BJ (cell line): ENCODE measurements at regions not wholly inside any gene's neighbourhood (a gene's known extent, or its start where the extent isn't known, plus 50 kb on each side); places are given as distances from the start of the nearest gene placed in this dataset.

Experiments used
- CTCF ChIA-PET: fragments of 350-600 bp; formaldehyde crosslinking; extraction: SDS; loops from one replicate; lab custom pipeline; 2021; ENCODE audit warnings: antibody characterized with exemption, inconsistent platforms; lab: Yijun Ruan, JAX
- POLR2A ChIA-PET: fragments of 300-600 bp; sonication (Branson Sonifier 250); formaldehyde crosslinking; extraction: SDS; loops from one replicate; lab custom pipeline; 2021; ENCODE audit warnings: antibody characterized with exemption; lab: Charles Lee
- DNase-seq: peaks from one replicate; pipeline ENCODE4 v3.0.0-alpha.2; 2011; ENCODE audit warnings: low read depth
- H3K27me3 ChIP-seq: 2 replicates; pipeline ENCODE4 v1.6.0; 2011; ENCODE audit warnings: low read length; ENCODE audit not compliant: control insufficient read depth, insufficient read depth
- H3K36me3 ChIP-seq: 2 replicates; pipeline ENCODE4 v1.5.1; 2011; ENCODE audit warnings: low read length; ENCODE audit not compliant: control insufficient read depth, insufficient read depth
- H3K4me3 ChIP-seq: 2 replicates; pipeline ENCODE4 v1.5.1; 2011; ENCODE audit warnings: low read depth, mild to moderate bottlenecking, control low read depth, low read length
- TF ChIP-seq, protein P1 (sequence below): IDR thresholded peaks from 2 replicates; pipeline ENCODE4 v1.5.1; 2011; ENCODE audit warnings: low read depth, mild to moderate bottlenecking, control low read depth, inconsistent platforms, low read length, moderate library complexity; ENCODE audit not compliant: insufficient read depth

DNA sequence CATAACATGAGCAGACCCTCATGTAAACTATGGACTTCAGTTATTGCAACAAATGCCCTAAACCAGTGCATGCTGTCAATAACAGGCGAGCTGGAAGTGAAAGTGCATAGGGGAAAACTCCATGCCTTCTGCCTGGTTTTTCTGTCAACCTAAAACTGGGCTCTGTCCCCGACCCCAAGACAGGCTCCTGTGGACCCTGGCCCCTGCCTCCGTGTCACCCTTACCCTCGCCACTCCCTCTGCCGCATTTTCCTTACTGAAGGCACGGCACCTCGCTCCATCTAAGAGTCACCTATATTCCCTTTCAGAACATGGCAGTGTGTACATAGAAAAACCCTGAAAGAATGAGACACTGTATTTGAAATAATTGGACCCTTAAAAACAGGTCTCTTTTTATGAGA is 151.3 kb downstream of the SHANK2 start:
- CTCF ChIA-PET = interaction anchor here (1.0 to 1.7 kb wide), 2 partner anchors 13 kb away, joined by 3 to 6 read pairs; no protein-coding TSS in a partner anchor

DNA sequence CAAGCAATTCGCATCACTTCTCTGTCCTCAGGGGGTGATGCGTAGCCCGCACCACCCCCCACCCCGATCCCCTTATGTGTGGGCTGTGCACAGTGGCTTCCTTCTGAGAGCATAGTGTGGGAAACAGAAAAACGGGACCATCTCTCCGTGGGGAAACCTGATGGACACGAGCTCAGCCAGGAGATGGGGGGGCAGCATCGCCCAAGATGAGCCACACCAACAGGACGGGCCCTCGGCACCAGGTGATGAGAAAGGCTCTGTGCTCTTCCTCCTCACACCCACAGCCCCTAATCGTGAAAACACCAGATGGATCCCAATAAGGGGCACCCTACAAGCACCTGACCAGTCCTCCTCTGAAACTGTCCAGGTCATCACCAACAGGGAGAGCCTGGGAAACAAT is 153.6 kb downstream of the SHANK2 start:
- H3K4me3 ChIP-seq = no peak overlapping the region
- no peaks in the 10 kb centered on the region for H3K36me3 ChIP-seq
- TF ChIP-seq, protein P1, sequence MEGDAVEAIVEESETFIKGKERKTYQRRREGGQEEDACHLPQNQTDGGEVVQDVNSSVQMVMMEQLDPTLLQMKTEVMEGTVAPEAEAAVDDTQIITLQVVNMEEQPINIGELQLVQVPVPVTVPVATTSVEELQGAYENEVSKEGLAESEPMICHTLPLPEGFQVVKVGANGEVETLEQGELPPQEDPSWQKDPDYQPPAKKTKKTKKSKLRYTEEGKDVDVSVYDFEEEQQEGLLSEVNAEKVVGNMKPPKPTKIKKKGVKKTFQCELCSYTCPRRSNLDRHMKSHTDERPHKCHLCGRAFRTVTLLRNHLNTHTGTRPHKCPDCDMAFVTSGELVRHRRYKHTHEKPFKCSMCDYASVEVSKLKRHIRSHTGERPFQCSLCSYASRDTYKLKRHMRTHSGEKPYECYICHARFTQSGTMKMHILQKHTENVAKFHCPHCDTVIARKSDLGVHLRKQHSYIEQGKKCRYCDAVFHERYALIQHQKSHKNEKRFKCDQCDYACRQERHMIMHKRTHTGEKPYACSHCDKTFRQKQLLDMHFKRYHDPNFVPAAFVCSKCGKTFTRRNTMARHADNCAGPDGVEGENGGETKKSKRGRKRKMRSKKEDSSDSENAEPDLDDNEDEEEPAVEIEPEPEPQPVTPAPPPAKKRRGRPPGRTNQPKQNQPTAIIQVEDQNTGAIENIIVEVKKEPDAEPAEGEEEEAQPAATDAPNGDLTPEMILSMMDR = no peak
- peaks cover 3% of the 10 kb centered on the region for H3K27me3 ChIP-seq
- no peak for DNase-seq
- POLR2A ChIA-PET = no interaction called here
- CTCF ChIA-PET = no interaction called here

More for the DNA sequence above, 151.3 kb downstream of the SHANK2 start:
- TF ChIP-seq, protein P1 = no peak
- H3K36me3 ChIP-seq = no peaks in the 10 kb centered on the region
- POLR2A ChIA-PET = no interaction called here
- no peak overlapping the region for H3K4me3 ChIP-seq
- no peak for DNase-seq
- H3K27me3 ChIP-seq = peaks cover 3% of the 10 kb centered on the region

DNA sequence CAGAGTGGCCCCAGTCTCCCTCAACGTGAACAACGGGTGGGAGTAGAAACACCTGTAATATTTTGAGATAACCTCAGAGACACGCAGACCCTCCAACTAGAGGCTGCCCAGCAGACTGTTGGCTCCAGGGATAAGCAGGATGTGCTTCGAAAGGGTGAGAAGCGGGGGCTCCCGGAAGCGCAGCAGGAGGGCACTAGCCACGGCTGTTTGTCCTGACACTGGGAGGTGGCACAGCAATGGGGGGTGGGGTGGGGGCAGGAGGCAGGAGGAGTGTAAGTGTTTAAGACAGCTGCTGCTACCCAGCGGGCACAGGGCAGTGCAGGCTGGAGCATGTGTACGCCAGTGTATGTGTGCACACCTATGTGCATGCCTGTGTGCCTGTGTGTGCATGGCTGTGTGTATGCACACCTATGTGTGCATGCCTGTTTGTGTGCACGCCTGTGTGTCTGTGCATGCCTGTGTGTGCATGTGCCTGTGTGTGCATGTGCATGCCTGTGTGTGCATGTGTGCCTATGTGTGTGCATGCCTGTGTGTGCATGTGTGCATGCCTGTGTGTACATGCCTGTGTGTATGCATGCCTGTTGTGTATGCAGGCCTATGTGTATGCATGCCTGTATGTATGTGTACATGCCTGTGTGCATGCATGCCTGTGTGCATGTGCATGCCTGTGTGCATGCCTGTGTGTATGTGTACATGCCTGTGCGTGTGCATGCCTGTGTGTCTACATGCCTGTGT is 154.7 kb downstream of the SHANK2 start:
- POLR2A ChIA-PET = no interaction called here

DNA sequence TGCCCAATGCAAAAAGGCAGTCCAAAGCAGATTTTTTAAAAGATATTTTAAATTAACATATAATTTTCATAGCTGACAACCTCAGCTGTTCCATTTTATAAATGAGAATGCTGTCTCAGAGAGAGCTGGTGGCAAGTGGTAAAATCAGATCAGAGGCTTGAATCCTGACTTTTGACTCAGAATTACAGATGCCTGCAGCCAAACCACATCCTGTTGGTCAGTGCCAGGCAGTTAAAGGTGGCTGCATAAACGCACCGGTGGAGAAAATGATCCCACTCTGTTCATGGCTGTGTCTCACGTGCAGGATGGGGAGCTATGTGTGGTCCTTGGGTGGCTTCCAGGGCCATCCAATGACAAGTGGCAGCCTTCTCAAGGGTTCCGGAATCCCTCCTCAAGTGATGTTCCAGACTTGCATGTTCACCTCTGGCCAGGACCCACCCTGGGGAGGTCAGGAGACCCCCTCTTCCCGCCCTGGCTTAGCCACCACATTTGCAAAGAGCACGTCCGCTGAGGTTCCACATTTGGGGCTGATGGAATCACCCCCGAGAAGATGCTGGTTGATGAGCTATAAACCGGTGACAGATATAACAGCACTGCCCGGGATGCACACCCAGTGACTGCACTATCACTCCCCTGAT is 155.5 kb downstream of the SHANK2 start:
- Histone ChIP-seq H3K27me3 (peaks cover 3% of the 10 kb centered on the region), H3K4me3 (no peak overlapping the region), H3K36me3 (no peaks in the 10 kb centered on the region)
- ChIA-PET POLR2A (interaction anchor here (0.6 kb wide), 1 partner anchor 104 kb away, joined by 5 read pairs; no protein-coding TSS in a partner anchor), CTCF (no interaction called here)
- DNase-seq = no peak
- TF ChIP-seq, protein P1 = no peak

More for the DNA sequence above, 154.7 kb downstream of the SHANK2 start:
- no peaks in the 10 kb centered on the region for H3K36me3 ChIP-seq
- H3K27me3 ChIP-seq = peaks cover 3% of the 10 kb centered on the region
- no peak for DNase-seq
- CTCF ChIA-PET = no interaction called here
- H3K4me3 ChIP-seq = no peak overlapping the region
- TF ChIP-seq, protein P1 = no peak

DNA sequence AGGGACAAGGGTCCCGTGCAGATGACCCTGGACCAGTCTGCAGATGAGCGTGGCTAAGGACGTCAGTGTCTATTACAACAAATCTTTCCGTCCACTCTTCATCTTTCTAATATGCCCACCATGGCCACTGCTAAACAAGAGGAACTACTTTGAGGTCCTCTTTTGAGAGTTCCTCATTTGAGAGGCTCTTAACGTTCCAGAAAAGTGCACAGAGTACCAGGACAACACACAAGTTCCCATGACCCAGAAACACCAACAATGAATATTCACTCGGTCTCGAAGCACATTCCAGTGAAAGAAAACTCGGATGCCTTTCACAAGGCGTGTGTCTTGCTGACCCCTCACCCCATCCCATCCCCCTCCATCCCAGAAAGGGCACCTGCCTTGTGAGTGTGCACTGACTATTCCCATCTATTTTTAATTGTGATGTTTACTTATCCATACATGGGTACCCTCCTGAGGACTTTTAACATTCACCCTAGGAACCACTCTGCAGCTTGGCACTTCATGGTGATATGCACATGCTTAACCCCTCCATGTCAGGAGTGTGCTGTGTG is 157.0 kb downstream of the SHANK2 start:
- TF ChIP-seq, protein P1 = no peak
- CTCF ChIA-PET = no interaction called here
- Histone ChIP-seq H3K27me3 (no peaks in the 10 kb centered on the region), H3K4me3 (no peak overlapping the region), H3K36me3 (no peaks in the 10 kb centered on the region)
- POLR2A ChIA-PET = no interaction called here
- no peak for DNase-seq
